ENCODE measurements at regions not wholly inside any gene's neighbourhood (a gene's known extent, or its start where the extent isn't known, plus 50 kb on each side); places are given as distances from the start of the nearest gene placed in this dataset.

DNA sequence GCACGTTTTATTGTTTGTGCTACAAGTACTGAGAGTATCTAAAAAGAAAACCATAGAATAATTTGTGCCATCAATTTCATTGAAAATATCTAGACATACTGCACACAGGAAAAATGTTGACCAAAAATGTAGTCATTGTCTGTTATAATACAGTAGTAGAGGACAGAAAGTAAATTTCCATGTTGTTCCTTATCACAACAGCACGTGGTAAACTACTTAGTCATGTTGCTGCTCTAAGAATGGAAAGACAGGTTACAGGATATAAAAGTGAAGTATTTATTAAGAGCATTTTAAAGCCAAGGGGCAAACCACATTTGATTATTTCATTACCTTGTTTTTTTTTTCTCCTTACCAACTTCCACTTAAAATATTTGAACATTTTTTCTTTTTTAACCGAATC, 89.0 kb upstream of the CEP85L start:
- H4K20me1 ChIP-seq (ENCODE audit: insufficient read depth), result no peaks in the 10 kb centered on the region
- H3K79me2 ChIP-seq (ENCODE audit: insufficient read depth, low read depth), result no peaks in the 10 kb centered on the region
- H3K4me3 ChIP-seq (IDR thresholded peaks at IDR 0.05; ENCODE audit: insufficient read depth, low read depth, low read length), result no peak overlapping the region
- H3K4me1 ChIP-seq (ENCODE audit: low read depth, poor library complexity, severe bottlenecking), result no peaks in the 10 kb centered on the region
- no peak overlapping the region for H3K4me2 ChIP-seq
- TF ChIP-seq, protein P1, sequence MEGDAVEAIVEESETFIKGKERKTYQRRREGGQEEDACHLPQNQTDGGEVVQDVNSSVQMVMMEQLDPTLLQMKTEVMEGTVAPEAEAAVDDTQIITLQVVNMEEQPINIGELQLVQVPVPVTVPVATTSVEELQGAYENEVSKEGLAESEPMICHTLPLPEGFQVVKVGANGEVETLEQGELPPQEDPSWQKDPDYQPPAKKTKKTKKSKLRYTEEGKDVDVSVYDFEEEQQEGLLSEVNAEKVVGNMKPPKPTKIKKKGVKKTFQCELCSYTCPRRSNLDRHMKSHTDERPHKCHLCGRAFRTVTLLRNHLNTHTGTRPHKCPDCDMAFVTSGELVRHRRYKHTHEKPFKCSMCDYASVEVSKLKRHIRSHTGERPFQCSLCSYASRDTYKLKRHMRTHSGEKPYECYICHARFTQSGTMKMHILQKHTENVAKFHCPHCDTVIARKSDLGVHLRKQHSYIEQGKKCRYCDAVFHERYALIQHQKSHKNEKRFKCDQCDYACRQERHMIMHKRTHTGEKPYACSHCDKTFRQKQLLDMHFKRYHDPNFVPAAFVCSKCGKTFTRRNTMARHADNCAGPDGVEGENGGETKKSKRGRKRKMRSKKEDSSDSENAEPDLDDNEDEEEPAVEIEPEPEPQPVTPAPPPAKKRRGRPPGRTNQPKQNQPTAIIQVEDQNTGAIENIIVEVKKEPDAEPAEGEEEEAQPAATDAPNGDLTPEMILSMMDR (conservative IDR thresholded peaks at IDR 0.05; ENCODE audit: low read depth, low read length), result no peak
- no peaks in the 10 kb centered on the region for H3K27me3 ChIP-seq (ENCODE audit: insufficient read depth, low read depth)
- H2AFZ ChIP-seq (ENCODE audit: low read depth), result no peak overlapping the region
- no peaks in the 10 kb centered on the region for H3K36me3 ChIP-seq (ENCODE audit: insufficient read depth)
- no peak overlapping the region for H3K9ac ChIP-seq
- H3K27ac ChIP-seq, result no peak overlapping the region

DNA sequence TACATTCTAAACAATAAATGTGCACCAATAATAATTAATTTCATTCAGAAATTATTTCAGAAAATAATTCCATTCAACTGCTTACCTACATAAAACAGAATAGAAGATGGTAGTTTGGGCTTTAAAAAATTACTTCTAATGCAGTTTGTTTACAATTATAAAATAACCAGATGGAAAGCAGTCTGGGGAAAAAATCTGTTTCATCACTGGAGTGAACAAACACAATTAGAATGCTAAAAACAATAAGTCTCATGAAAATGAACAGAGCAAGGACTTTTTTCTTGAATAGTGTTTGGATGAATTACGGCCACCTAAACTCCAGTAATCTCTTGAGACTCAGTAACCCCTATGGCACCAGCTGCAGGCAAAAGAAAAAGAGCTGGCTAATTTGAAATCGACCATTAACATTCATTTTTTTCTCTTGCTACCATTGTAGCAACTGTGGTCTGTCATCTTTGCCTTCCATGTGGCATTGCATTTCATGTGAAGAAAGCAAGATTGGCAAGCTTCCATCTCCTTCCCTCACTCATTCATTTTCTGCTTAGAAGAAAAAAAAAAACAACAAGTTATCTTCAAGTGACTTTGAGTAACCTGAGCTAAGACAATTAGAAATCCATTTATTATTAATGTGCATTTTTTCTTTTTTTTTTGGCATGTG, 88.4 kb upstream of the CEP85L start:
- Histone ChIP-seq H2AFZ (ENCODE audit: low read depth) (no peak overlapping the region), H3K27me3 (ENCODE audit: insufficient read depth, low read depth) (no peaks in the 10 kb centered on the region), H3K9ac (no peak overlapping the region), H3K36me3 (ENCODE audit: insufficient read depth) (no peaks in the 10 kb centered on the region), H3K79me2 (ENCODE audit: insufficient read depth, low read depth) (no peaks in the 10 kb centered on the region), H4K20me1 (ENCODE audit: insufficient read depth) (no peaks in the 10 kb centered on the region), H3K4me3 (IDR thresholded peaks at IDR 0.05; ENCODE audit: insufficient read depth, low read depth, low read length) (no peak overlapping the region), H3K4me2 (no peak overlapping the region), H3K4me1 (ENCODE audit: low read depth, poor library complexity, severe bottlenecking) (no peaks in the 10 kb centered on the region), H3K27ac (no peak overlapping the region)
- TF ChIP-seq, protein P1 (conservative IDR thresholded peaks at IDR 0.05; ENCODE audit: low read depth, low read length), result no peak

DNA sequence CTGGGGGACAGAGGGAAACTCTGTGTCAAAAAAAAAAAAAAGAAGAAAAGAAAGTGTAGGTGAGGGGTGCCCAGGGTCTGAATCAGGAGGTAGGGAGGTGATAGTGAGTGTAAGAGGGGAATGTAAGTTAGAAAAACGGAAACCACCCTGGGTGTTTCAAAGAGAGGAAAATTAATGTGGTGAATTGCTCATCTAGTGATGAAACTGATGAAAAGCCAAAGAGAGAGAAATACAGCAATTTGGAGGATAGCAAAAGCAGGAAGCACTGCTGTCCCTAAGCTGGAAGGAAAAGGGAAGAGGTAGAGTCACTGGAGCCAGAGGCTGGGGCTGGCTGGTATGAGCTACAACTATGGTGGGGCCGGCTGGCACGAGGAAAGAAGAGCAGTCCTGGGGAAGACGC, 85.0 kb upstream of the CEP85L start:
- no peak overlapping the region for H3K4me2 ChIP-seq
- no peaks in the 10 kb centered on the region for H3K79me2 ChIP-seq (ENCODE audit: insufficient read depth, low read depth)
- H3K9ac ChIP-seq, result no peak overlapping the region
- no peaks in the 10 kb centered on the region for H4K20me1 ChIP-seq (ENCODE audit: insufficient read depth)
- H3K4me1 ChIP-seq (ENCODE audit: low read depth, poor library complexity, severe bottlenecking), result no peaks in the 10 kb centered on the region
- H3K36me3 ChIP-seq (ENCODE audit: insufficient read depth), result no peaks in the 10 kb centered on the region
- H3K27me3 ChIP-seq (ENCODE audit: insufficient read depth, low read depth), result no peaks in the 10 kb centered on the region
- H3K27ac ChIP-seq, result no peak overlapping the region
- H3K4me3 ChIP-seq (IDR thresholded peaks at IDR 0.05; ENCODE audit: insufficient read depth, low read depth, low read length), result no peak overlapping the region
- no peak overlapping the region for H2AFZ ChIP-seq (ENCODE audit: low read depth)
- TF ChIP-seq, protein P1 (conservative IDR thresholded peaks at IDR 0.05; ENCODE audit: low read depth, low read length), result no peak

DNA sequence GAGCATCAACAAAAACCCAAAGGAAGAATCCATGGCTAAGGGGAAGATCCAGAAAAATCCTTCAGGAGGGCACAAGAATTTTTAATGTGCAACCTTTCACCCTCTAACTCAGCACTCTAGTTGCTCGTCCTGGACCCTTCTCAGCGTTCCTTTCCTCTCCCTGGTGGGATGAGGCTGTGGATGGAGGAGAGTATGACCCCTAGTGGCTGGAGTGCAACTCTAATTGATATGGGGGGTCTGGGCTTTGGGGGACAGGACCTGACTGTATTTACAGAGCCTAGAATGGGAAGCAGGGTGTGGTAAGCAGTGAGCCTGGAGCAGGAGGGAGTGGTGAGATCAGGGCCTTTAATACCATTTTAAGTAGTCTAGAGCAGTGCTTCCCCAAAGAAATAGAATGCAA, 83.9 kb upstream of the CEP85L start:
- no peaks in the 10 kb centered on the region for H3K79me2 ChIP-seq (ENCODE audit: insufficient read depth, low read depth)
- H4K20me1 ChIP-seq (ENCODE audit: insufficient read depth), result no peaks in the 10 kb centered on the region
- no peak overlapping the region for H2AFZ ChIP-seq (ENCODE audit: low read depth)
- TF ChIP-seq, protein P1 (conservative IDR thresholded peaks at IDR 0.05; ENCODE audit: low read depth, low read length), result no peak
- no peak overlapping the region for H3K9ac ChIP-seq
- H3K4me3 ChIP-seq (IDR thresholded peaks at IDR 0.05; ENCODE audit: insufficient read depth, low read depth, low read length), result no peak overlapping the region
- no peak overlapping the region for H3K4me2 ChIP-seq
- no peaks in the 10 kb centered on the region for H3K36me3 ChIP-seq (ENCODE audit: insufficient read depth)
- no peaks in the 10 kb centered on the region for H3K4me1 ChIP-seq (ENCODE audit: low read depth, poor library complexity, severe bottlenecking)
- H3K27me3 ChIP-seq (ENCODE audit: insufficient read depth, low read depth), result no peaks in the 10 kb centered on the region
- no peak overlapping the region for H3K27ac ChIP-seq

Measured in KMS-11 (cell line).